Endodermal cell (in vitro differentiated cells): ENCODE measurements at regions not wholly inside any gene's neighbourhood (a gene's known extent, or its start where the extent isn't known, plus 50 kb on each side); places are given as distances from the start of the nearest gene placed in this dataset.

Experiments used
- DNase-seq: peaks from one replicate; pipeline ENCODE4 v3.0.0-alpha.2; 2017
- H3K27ac ChIP-seq: 2 replicates; pipeline ENCODE4 v1.5.1; 2013; ENCODE audit warnings: mild to moderate bottlenecking, low read depth, low read length, moderate library complexity
- H3K27me3 ChIP-seq: 2 replicates; pipeline ENCODE4 v1.6.1; 2013; ENCODE audit warnings: mild to moderate bottlenecking, low read length, moderate library complexity; ENCODE audit not compliant: insufficient read depth, control insufficient read depth, poor library complexity, severe bottlenecking
- H3K36me3 ChIP-seq: 2 replicates; pipeline ENCODE4 v1.7.0; 2013; ENCODE audit warnings: mild to moderate bottlenecking, low read length, moderate library complexity; ENCODE audit not compliant: control insufficient read depth, insufficient read depth
- H3K4me1 ChIP-seq: one replicate; pipeline ENCODE4 v1.7.0; 2013; ENCODE audit warnings: low read length; ENCODE audit not compliant: control insufficient read depth, insufficient read depth
- H3K4me3 ChIP-seq: 2 replicates; pipeline ENCODE4 v1.5.1; 2013; ENCODE audit warnings: mild to moderate bottlenecking, low read length, moderate library complexity
- H3K9ac ChIP-seq: 2 replicates; pipeline ENCODE4 v1.6.1; 2013; ENCODE audit warnings: mild to moderate bottlenecking, low read length, moderate library complexity; ENCODE audit not compliant: poor library complexity, severe bottlenecking; ENCODE audit errors: extremely low read depth
- H3K9me3 ChIP-seq: 2 replicates; pipeline ENCODE4 v1.6.1; 2013; ENCODE audit warnings: mild to moderate bottlenecking, low read length, moderate library complexity; ENCODE audit not compliant: control insufficient read depth
- H3K27ac Mint-ChIP-seq: 2 replicates; pipeline ENCODE4 v1.8.0; 2020; ENCODE audit warnings: mixed read lengths
- H3K27me3 Mint-ChIP-seq: 2 replicates; pipeline ENCODE4 v1.8.0; 2021; ENCODE audit warnings: mild to moderate bottlenecking, mixed read lengths; ENCODE audit not compliant: insufficient read depth
- H3K36me3 Mint-ChIP-seq: 2 replicates; pipeline ENCODE4 v1.8.0; 2020; ENCODE audit warnings: low read depth, mixed read lengths
- H3K4me1 Mint-ChIP-seq: 2 replicates; pipeline ENCODE4 v1.8.0; 2020; ENCODE audit warnings: mixed read lengths
- H3K4me3 Mint-ChIP-seq: 2 replicates; pipeline ENCODE4 v1.8.0; 2020; ENCODE audit warnings: mild to moderate bottlenecking, moderate library complexity, mixed read lengths
- H3K9me3 Mint-ChIP-seq: 2 replicates; pipeline ENCODE4 v1.8.0; 2020; ENCODE audit warnings: mild to moderate bottlenecking, mixed read lengths
- CTCF ChIP-seq: fragments of 200-600 bp; sonication (generic); conservative IDR thresholded peaks from 2 replicates; pipeline ENCODE4 v1.5.0; 2021; ENCODE audit warnings: antibody characterized with exemption, mild to moderate bottlenecking
- WGBS, 2 experiments: methylation state at CpG; one replicate each; pipeline versions ENCODE4 v1.1.5 to v1.1.7; 2013; ENCODE audit warnings: missing lambda C conversion rate in 2 of 2, mixed read lengths in 1 of 2; ENCODE audit not compliant: insufficient coverage in 1 of 2, insufficient read length in 1 of 2; 5-methylcytosine and 5-hydroxymethylcytosine counted together

GRCh38 chr9:79847074-79847473 is 275.3 kb downstream of the TLE4 start:
- Mint-ChIP-seq H3K27me3 (no peaks in the 10 kb centered on the region), H3K4me1 (peaks cover 2% of the 10 kb centered on the region), H3K9me3 (peaks cover 4% of the 10 kb centered on the region), H3K36me3 (no peaks in the 10 kb centered on the region), H3K27ac (no peak overlapping the region), H3K4me3 (no peak overlapping the region)
- Histone ChIP-seq H3K27me3 (no peaks in the 10 kb centered on the region), H3K27ac (no peak overlapping the region), H3K4me3 (no peak overlapping the region), H3K9ac (no peak overlapping the region), H3K4me1 (no peaks in the 10 kb centered on the region), H3K36me3 (no peaks in the 10 kb centered on the region), H3K9me3 (peaks cover 10% of the 10 kb centered on the region)
- no peak for DNase-seq
- no peak for TF ChIP-seq CTCF

- WGBS, 2 experiments = 94 to 98% methylated on average over 6 to 7 of the region's 7 CpGs
- no peaks in the 10 kb centered on the region for H3K9me3 ChIP-seq
These were observed 258.0 kb downstream of the TLE4 start for GRCh38 chr9:79829566-79830302.

GRCh38 chr9:79824265-79824664 is 252.5 kb downstream of the TLE4 start:
- TF ChIP-seq CTCF = no peak
- 88 to 100% methylated on average over 1 to 3 of the region's 3 CpGs for WGBS, 2 experiments
- H3K27ac Mint-ChIP-seq = no peak overlapping the region
- no peak overlapping the region for H3K4me3 ChIP-seq
- no peak overlapping the region for H3K9ac ChIP-seq
- H3K9me3 ChIP-seq = no peaks in the 10 kb centered on the region
- peaks cover 2% of the 10 kb centered on the region for H3K9me3 Mint-ChIP-seq
- no peaks in the 10 kb centered on the region for H3K36me3 Mint-ChIP-seq
- no peaks in the 10 kb centered on the region for H3K36me3 ChIP-seq
- no peak overlapping the region for H3K4me3 Mint-ChIP-seq
- H3K27me3 Mint-ChIP-seq = peaks cover 1% of the 10 kb centered on the region
- no peaks in the 10 kb centered on the region for H3K4me1 Mint-ChIP-seq
- H3K4me1 ChIP-seq = no peaks in the 10 kb centered on the region
- DNase-seq = no peak
- no peaks in the 10 kb centered on the region for H3K27me3 ChIP-seq
- no peak overlapping the region for H3K27ac ChIP-seq

More at GRCh38 chr9:79829566-79830302, 258.0 kb downstream of the TLE4 start:
- H3K4me1 Mint-ChIP-seq = no peaks in the 10 kb centered on the region
- Histone ChIP-seq H3K9ac (no peak overlapping the region), H3K4me1 (no peaks in the 10 kb centered on the region), H3K27ac (no peak overlapping the region), H3K27me3 (no peaks in the 10 kb centered on the region), H3K36me3 (no peaks in the 10 kb centered on the region), H3K4me3 (no peak overlapping the region)
- no peak for DNase-seq
- H3K36me3 Mint-ChIP-seq = no peaks in the 10 kb centered on the region
- no peak overlapping the region for H3K4me3 Mint-ChIP-seq
- peaks cover 1% of the 10 kb centered on the region for H3K27me3 Mint-ChIP-seq
- H3K9me3 Mint-ChIP-seq = peaks cover 3% of the 10 kb centered on the region
- TF ChIP-seq CTCF = no peak
- no peak overlapping the region for H3K27ac Mint-ChIP-seq
